ENCODE measurements at regions not wholly inside any gene's neighbourhood (a gene's known extent, or its start where the extent isn't known, plus 50 kb on each side); places are given as distances from the start of the nearest gene placed in this dataset.

GRCh38 chr4:183763990-183764754 is 105.1 kb downstream of the TRAPPC11 start:
- Histone ChIP-seq H3K4me3 (ENCODE audit: low read length) (no peak overlapping the region), H3K9me3 (replicated peaks; ENCODE audit: control insufficient read depth, low read depth, low read length) (no peaks in the 10 kb centered on the region), H3K4me1 (ENCODE audit: control insufficient read depth, insufficient read depth, low read length) (peaks cover 14% of the 10 kb centered on the region), H3K36me3 (ENCODE audit: control insufficient read depth, insufficient read depth, low read length) (no peaks in the 10 kb centered on the region), H3K27ac (ENCODE audit: low read length) (peak overlapping the region; percentile 87), H3K27me3 (ENCODE audit: control insufficient read depth, insufficient read depth, low read length) (no peaks in the 10 kb centered on the region)
- 72% methylated on average over 10 of the region's 11 CpGs for WGBS (ENCODE audit: insufficient coverage)
- DNase-seq, result no peak

GRCh38 chr4:183765251-183765911 is 106.3 kb downstream of the TRAPPC11 start:
- Histone ChIP-seq H3K4me3 (ENCODE audit: low read length) (no peak overlapping the region), H3K27me3 (ENCODE audit: control insufficient read depth, insufficient read depth, low read length) (no peaks in the 10 kb centered on the region), H3K36me3 (ENCODE audit: control insufficient read depth, insufficient read depth, low read length) (no peaks in the 10 kb centered on the region), H3K27ac (ENCODE audit: low read length) (peak overlapping the region; percentile 87), H3K9me3 (replicated peaks; ENCODE audit: control insufficient read depth, low read depth, low read length) (no peaks in the 10 kb centered on the region), H3K4me1 (ENCODE audit: control insufficient read depth, insufficient read depth, low read length) (peaks cover 14% of the 10 kb centered on the region)
- peak; percentile 83 for DNase-seq
- WGBS (ENCODE audit: insufficient coverage), result 55% methylated on average over 7 of the region's 18 CpGs

DNA sequence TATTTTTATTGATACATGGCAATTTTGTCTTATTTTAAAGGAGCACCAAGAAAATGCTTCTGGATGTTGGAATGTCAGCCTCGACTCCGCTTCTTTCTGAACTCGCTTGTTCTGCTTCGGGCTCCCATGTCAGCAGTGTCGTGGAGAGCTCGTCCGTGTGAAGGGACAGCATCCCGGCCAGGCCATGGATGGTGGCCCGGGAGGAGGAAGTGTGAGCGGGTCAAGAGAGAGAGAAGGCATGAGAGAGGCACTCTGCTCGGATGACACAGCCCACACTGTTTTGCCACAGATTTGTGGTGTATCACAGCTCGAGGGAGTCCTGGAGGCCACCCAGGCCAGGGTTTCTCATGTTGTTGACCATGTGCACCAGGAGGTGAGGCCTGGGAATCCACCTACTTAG is 107.0 kb downstream of the TRAPPC11 start:
- no peaks in the 10 kb centered on the region for H3K27me3 ChIP-seq (ENCODE audit: control insufficient read depth, insufficient read depth, low read length)
- peaks cover 14% of the 10 kb centered on the region for H3K4me1 ChIP-seq (ENCODE audit: control insufficient read depth, insufficient read depth, low read length)
- no peak overlapping the region for H3K4me3 ChIP-seq (ENCODE audit: low read length)
- H3K36me3 ChIP-seq (ENCODE audit: control insufficient read depth, insufficient read depth, low read length), result no peaks in the 10 kb centered on the region
- H3K9me3 ChIP-seq (replicated peaks; ENCODE audit: control insufficient read depth, low read depth, low read length), result no peaks in the 10 kb centered on the region
- 85% methylated on average over 12 of the region's 12 CpGs for WGBS (ENCODE audit: insufficient coverage)
- DNase-seq, result no peak
- peak overlapping the region; percentile 87 for H3K27ac ChIP-seq (ENCODE audit: low read length)

GRCh38 chr4:183770906-183771305 is 111.8 kb downstream of the TRAPPC11 start:
- H3K27me3 ChIP-seq (ENCODE audit: control insufficient read depth, insufficient read depth, low read length), result no peaks in the 10 kb centered on the region
- 71% methylated on average over 5 of the region's 7 CpGs for WGBS (ENCODE audit: insufficient coverage)
- peaks cover 3% of the 10 kb centered on the region for H3K9me3 ChIP-seq (replicated peaks; ENCODE audit: control insufficient read depth, low read depth, low read length)
- H3K4me1 ChIP-seq (ENCODE audit: control insufficient read depth, insufficient read depth, low read length), result peaks cover 7% of the 10 kb centered on the region
- no peak for DNase-seq
- H3K4me3 ChIP-seq (ENCODE audit: low read length), result no peak overlapping the region
- no peak overlapping the region for H3K27ac ChIP-seq (ENCODE audit: low read length)
- no peaks in the 10 kb centered on the region for H3K36me3 ChIP-seq (ENCODE audit: control insufficient read depth, insufficient read depth, low read length)

GRCh38 chr4:183772361-183772760 is 113.3 kb downstream of the TRAPPC11 start:
- H3K27me3 ChIP-seq (ENCODE audit: control insufficient read depth, insufficient read depth, low read length), result no peaks in the 10 kb centered on the region
- no CpG with 5 or more reads among the region's 1 CpG for WGBS (ENCODE audit: insufficient coverage)
- H3K36me3 ChIP-seq (ENCODE audit: control insufficient read depth, insufficient read depth, low read length), result no peaks in the 10 kb centered on the region
- no peak overlapping the region for H3K27ac ChIP-seq (ENCODE audit: low read length)
- no peak overlapping the region for H3K4me3 ChIP-seq (ENCODE audit: low read length)
- peaks cover 3% of the 10 kb centered on the region for H3K9me3 ChIP-seq (replicated peaks; ENCODE audit: control insufficient read depth, low read depth, low read length)
- no peaks in the 10 kb centered on the region for H3K4me1 ChIP-seq (ENCODE audit: control insufficient read depth, insufficient read depth, low read length)
- no peak for DNase-seq

GRCh38 chr4:183773790-183774189 is 114.7 kb downstream of the TRAPPC11 start:
- WGBS (ENCODE audit: insufficient coverage), result no CpG with 5 or more reads among the region's 5 CpGs
- Histone ChIP-seq H3K36me3 (ENCODE audit: control insufficient read depth, insufficient read depth, low read length) (no peaks in the 10 kb centered on the region), H3K27ac (ENCODE audit: low read length) (peak overlapping the region; percentile 29), H3K27me3 (ENCODE audit: control insufficient read depth, insufficient read depth, low read length) (no peaks in the 10 kb centered on the region), H3K9me3 (replicated peaks; ENCODE audit: control insufficient read depth, low read depth, low read length) (peaks cover 3% of the 10 kb centered on the region), H3K4me3 (ENCODE audit: low read length) (no peak overlapping the region), H3K4me1 (ENCODE audit: control insufficient read depth, insufficient read depth, low read length) (no peaks in the 10 kb centered on the region)
- no peak for DNase-seq

GRCh38 chr4:183783306-183783705 is 121.8 kb upstream of the STOX2 start:
- Histone ChIP-seq H3K27ac (ENCODE audit: low read length) (peak overlapping the region; percentile 88), H3K4me3 (ENCODE audit: low read length) (no peak overlapping the region), H3K9me3 (replicated peaks; ENCODE audit: control insufficient read depth, low read depth, low read length) (no peaks in the 10 kb centered on the region), H3K27me3 (ENCODE audit: control insufficient read depth, insufficient read depth, low read length) (no peaks in the 10 kb centered on the region), H3K4me1 (ENCODE audit: control insufficient read depth, insufficient read depth, low read length) (peaks cover 7% of the 10 kb centered on the region), H3K36me3 (ENCODE audit: control insufficient read depth, insufficient read depth, low read length) (no peaks in the 10 kb centered on the region)
- WGBS (ENCODE audit: insufficient coverage), result 27% methylated on average over 3 of the region's 4 CpGs
- peak; percentile 71 for DNase-seq

DNA sequence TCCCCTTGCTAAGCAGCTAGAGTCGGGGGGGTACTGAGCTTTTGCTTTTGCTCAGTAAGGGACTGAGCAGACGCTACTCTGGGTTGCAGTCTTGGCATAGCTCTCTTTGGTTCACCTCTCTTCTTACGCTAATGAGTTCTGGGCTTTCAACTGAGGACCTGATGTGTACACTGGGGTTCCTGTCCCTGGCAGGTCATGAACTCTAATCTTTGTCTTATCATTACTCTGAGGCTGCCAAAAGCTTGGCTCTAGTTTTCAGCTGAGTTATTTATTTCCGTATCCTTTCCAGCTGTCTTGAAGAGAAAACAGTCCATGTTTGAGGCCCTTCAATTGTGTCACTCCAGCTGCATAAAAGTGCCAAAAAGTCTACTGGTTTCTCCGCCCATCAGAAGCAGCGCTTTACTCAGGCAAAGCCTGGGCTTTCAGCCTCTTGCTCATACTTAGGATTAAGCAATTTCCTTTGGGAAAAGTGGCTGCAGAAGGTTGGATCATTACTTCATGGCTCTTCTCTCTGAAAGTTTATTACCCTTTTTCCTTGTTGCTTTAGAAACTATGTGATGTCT is 121.0 kb upstream of the STOX2 start:
- DNase-seq, result peak; percentile 97
- Histone ChIP-seq H3K27me3 (ENCODE audit: control insufficient read depth, insufficient read depth, low read length) (no peaks in the 10 kb centered on the region), H3K27ac (ENCODE audit: low read length) (peak overlapping the region; percentile 88), H3K4me3 (ENCODE audit: low read length) (no peak overlapping the region), H3K9me3 (replicated peaks; ENCODE audit: control insufficient read depth, low read depth, low read length) (no peaks in the 10 kb centered on the region), H3K36me3 (ENCODE audit: control insufficient read depth, insufficient read depth, low read length) (no peaks in the 10 kb centered on the region), H3K4me1 (ENCODE audit: control insufficient read depth, insufficient read depth, low read length) (peaks cover 7% of the 10 kb centered on the region)
- WGBS (ENCODE audit: insufficient coverage), result 17% methylated on average over 5 of the region's 6 CpGs

DNA sequence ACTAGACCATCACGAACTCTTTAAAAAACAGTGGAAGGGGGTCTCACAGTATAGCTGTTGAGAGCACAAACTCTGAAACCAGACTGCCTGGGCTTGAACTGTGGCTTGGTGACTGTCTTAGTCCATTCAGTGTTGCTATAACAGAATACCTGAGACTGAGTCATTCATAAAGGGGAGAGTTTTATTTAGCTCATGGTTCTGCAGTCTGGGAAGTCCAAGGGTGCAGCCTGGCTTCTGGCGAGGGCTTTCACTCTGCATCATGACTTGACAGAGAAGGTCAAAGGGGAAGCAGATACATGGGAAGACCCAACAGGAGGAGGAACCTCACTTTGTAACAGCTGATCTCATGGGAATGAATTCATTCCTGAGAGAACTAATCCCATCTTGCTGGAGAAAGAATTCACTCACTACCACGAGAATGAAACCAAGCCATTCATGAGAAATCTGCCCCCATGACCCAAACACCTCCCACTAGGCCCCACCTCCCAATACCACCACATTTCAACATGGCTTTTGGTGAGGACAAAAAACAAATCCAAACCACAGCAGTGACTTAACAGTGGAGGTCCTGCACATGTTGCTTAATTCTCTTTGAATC is 116.7 kb upstream of the STOX2 start:
- DNase-seq, result no peak
- no peak overlapping the region for H3K27ac ChIP-seq (ENCODE audit: low read length)
- no peaks in the 10 kb centered on the region for H3K36me3 ChIP-seq (ENCODE audit: control insufficient read depth, insufficient read depth, low read length)
- peaks cover 4% of the 10 kb centered on the region for H3K9me3 ChIP-seq (replicated peaks; ENCODE audit: control insufficient read depth, low read depth, low read length)
- H3K4me3 ChIP-seq (ENCODE audit: low read length), result no peak overlapping the region
- peaks cover 6% of the 10 kb centered on the region for H3K4me1 ChIP-seq (ENCODE audit: control insufficient read depth, insufficient read depth, low read length)
- WGBS (ENCODE audit: insufficient coverage), result 50% methylated on average over 1 of the region's 3 CpGs
- no peaks in the 10 kb centered on the region for H3K27me3 ChIP-seq (ENCODE audit: control insufficient read depth, insufficient read depth, low read length)

GRCh38 chr4:183789657-183790056 is 115.5 kb upstream of the STOX2 start:
- H3K36me3 ChIP-seq (ENCODE audit: control insufficient read depth, insufficient read depth, low read length), result no peaks in the 10 kb centered on the region
- H3K27ac ChIP-seq (ENCODE audit: low read length), result no peak overlapping the region
- no peak for DNase-seq
- WGBS (ENCODE audit: insufficient coverage), result no CpG with 5 or more reads among the region's 3 CpGs
- H3K27me3 ChIP-seq (ENCODE audit: control insufficient read depth, insufficient read depth, low read length), result no peaks in the 10 kb centered on the region
- no peak overlapping the region for H3K4me3 ChIP-seq (ENCODE audit: low read length)
- peaks cover 5% of the 10 kb centered on the region for H3K9me3 ChIP-seq (replicated peaks; ENCODE audit: control insufficient read depth, low read depth, low read length)
- no peaks in the 10 kb centered on the region for H3K4me1 ChIP-seq (ENCODE audit: control insufficient read depth, insufficient read depth, low read length)

Measured in muscle of leg (tissue), 3 donors.